ENCODE measurements at regions not wholly inside any gene's neighbourhood (a gene's known extent, or its start where the extent isn't known, plus 50 kb on each side); places are given as distances from the start of the nearest gene placed in this dataset.

- TF ChIP-seq CTCF (IDR thresholded peaks at IDR 0.05) = no peak
- no peak for TF ChIP-seq EZH2 (IDR thresholded peaks at IDR 0.05)
- TF ChIP-seq EZH2phosphoT487 (IDR thresholded peaks at IDR 0.05) = no peak
These were observed 107.4 kb upstream of the NAV3 start for GRCh38 chr12:77723308-77723707.

All from neural progenitor cell (in vitro differentiated cells).